Omental fat pad (tissue), 3 donors: ENCODE measurements at regions not wholly inside any gene's neighbourhood (a gene's known extent, or its start where the extent isn't known, plus 50 kb on each side); places are given as distances from the start of the nearest gene placed in this dataset.

ENCODE experiments used
- ATAC-seq: fragments of 150-250 bp; one replicate; pipeline ENCODE4 v1.9.1; 2016; ENCODE audit warnings: mild to moderate bottlenecking, moderate library complexity; ENCODE audit not compliant: low FRiP score
- DNase-seq: peaks from one replicate; pipeline ENCODE4 v3.0.0-alpha.2; 2019; ENCODE audit warnings: low spot score
- TF ChIP-seq, protein P1 (sequence below), 3 donors: fragments of 450-650 bp; IDR thresholded peaks; one replicate each; pipeline ENCODE4 v1.5.1; 2016 to 2017; ENCODE audit warnings: antibody characterized with exemption in 3 of 3, mild to moderate bottlenecking in 3 of 3, moderate library complexity in 2 of 3

DNA sequence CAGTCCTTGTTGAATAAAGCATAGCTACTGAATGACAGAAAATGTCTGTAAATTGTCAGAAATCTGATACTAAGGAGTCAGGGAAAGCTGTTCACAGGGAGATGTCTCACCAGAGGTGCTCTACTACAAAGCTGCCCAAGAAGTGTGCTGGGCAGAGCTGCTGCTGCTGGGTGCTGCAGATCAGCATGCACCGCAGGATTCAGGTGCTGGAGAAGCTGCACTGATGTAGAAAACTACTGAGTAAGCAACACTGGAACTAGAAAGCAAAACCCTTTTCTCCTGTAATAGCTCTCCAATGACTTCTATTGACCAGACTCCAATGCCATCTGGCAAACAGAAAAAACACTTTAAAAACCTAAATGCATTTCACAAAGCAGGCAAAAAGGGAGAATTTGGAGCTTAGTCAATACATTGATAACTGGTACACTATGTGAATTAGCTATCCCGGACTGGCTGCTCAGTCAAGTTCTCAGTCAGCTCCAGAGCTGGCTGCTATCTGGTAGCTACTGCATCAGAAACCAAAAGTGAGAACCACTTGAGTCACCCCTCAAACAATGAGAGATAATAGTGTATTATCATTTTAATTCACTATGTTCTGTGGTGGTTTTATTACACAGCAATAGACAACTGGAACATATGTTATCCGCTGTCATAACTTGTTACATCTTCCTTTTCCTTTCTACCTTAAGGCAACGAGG, 493.1 kb downstream of the CPS1 start:
- DNase-seq (no peak), ATAC-seq (no peak)
- TF ChIP-seq, protein P1, sequence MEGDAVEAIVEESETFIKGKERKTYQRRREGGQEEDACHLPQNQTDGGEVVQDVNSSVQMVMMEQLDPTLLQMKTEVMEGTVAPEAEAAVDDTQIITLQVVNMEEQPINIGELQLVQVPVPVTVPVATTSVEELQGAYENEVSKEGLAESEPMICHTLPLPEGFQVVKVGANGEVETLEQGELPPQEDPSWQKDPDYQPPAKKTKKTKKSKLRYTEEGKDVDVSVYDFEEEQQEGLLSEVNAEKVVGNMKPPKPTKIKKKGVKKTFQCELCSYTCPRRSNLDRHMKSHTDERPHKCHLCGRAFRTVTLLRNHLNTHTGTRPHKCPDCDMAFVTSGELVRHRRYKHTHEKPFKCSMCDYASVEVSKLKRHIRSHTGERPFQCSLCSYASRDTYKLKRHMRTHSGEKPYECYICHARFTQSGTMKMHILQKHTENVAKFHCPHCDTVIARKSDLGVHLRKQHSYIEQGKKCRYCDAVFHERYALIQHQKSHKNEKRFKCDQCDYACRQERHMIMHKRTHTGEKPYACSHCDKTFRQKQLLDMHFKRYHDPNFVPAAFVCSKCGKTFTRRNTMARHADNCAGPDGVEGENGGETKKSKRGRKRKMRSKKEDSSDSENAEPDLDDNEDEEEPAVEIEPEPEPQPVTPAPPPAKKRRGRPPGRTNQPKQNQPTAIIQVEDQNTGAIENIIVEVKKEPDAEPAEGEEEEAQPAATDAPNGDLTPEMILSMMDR (IDR thresholded peaks at IDR 0.05): no peak

DNA sequence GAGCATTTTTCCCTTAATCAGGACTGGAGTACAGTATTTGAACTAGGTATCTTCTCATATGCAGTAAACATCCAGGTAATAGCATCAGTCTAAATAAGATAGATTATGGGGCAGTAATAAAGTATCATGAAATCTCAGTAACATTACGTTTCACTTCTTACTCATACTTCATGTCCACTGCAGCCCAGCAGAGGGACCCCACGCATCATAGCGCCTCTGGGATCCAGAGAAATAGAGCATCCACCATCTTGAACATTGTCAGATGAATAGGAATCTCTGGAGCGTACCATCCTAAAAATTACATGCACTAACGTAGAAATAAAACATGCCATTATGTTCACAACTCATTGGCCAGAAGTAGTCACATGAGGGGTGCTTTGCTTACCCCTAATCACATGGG, 499.0 kb downstream of the CPS1 start:
- TF ChIP-seq, protein P1 (IDR thresholded peaks at IDR 0.05): no peak
- DNase-seq: no peak
- no peak for ATAC-seq

DNA sequence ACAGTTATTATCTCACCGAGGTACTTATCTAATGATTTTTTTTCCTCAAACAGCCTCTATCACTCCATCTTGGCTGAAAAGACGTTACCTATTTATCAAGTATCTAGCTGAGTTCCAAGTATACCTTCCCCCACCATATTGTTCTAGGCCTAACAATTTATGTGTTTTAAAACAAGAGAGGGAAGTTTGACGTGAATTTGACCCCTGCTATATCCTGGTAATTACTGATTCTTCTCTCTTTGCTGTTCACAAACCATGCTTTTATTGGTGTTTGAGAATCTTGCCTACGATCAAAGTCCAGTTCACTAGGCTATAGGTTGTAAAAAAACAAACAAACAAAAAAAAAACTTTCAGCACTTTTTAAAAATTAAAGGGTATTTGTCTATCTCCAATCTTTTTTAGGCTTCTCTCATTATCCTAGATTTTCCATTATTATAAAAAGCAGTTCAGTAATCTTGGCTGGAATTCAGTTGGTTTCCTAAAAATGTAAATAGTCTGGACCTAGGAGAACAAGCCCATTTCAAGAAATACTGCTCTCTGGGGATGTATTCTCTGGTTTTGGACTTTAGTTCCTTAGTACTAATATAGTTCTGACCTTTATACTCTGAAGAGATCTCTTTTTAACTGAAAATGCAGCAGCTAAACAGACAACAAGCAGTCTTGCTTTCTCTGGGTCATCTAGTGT, 505.4 kb downstream of the CPS1 start:
- TF ChIP-seq, protein P1 (IDR thresholded peaks at IDR 0.05): no peak
- DNase-seq (no peak), ATAC-seq (no peak)

DNA sequence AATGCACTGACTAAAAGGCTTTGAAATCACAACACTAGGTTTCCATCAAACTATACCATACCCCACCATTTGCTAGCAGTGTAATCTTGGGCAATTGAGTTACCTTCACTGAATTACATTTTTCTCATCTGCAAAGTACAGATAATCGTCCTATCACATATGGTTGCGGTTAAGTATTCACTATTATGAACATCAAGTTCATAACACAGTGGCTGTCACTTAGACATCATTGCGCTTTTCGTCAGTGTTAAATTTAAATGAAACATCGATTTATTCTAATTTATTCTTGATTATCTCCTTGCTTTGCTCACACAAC, 505.9 kb downstream of the CPS1 start:
- TF ChIP-seq, protein P1 (IDR thresholded peaks at IDR 0.05): no peak
- no peak for ATAC-seq
- no peak for DNase-seq

DNA sequence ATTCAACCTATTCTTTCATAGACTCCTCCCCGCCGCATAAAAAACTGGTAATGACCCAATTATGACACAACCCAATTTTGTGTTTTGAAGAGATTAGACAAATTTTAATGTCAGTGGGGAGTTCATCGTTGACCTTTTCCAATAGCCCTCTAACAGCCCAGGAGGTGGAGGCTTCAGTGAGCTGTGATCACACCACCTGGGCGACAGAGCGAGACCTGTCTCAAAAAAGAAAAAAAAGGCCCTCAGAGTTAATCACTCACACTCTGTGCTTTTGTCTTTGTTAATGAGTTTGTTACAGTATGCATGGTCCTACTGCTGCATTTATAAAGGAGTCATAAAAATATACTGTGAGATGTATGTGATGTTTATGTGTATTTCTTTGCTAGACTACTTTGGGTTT, 510.6 kb downstream of the CPS1 start:
- DNase-seq (no peak), ATAC-seq (no peak)
- TF ChIP-seq, protein P1 (IDR thresholded peaks at IDR 0.05): no peak

DNA sequence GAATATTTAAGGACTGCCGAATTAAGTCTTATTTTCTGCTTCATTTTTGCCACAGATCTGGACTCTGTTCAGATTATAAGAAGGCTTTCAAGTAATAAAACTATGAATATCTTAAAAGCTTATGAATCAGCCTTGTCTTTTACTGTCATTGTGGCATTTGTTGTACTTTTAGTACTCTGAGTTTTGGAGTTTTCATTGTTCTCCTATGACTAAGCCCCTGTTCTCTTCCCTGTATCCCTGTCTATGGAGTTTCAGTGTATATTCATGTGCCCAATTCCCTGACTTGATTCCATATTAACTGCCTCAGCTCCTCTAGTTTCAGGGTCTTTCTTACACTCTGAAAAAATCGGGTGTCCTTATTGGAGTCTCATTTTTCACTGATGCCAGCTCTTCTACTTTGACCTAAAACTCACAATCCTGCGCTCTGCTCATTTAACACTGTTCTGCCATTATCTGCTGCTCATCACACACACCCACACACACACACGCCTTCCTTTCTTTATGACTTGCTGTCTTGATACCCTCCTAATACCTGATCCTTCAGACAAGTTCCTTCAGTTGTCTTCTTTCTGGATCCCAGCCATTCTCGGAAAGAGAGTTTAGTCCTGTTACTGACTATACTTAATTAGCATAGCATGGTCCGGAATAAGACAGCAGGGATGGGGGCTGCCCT, 511.8 kb downstream of the CPS1 start:
- TF ChIP-seq, protein P1 (IDR thresholded peaks at IDR 0.05): no peak
- DNase-seq: no peak
- no peak for ATAC-seq
